HepG2 (cell line): ENCODE measurements at regions not wholly inside any gene's neighbourhood (a gene's known extent, or its start where the extent isn't known, plus 50 kb on each side); places are given as distances from the start of the nearest gene placed in this dataset.

Source experiments
- ATAC-seq: fragments of 200-7000 bp; cut with Tn5 transposase; 3 replicates; pipeline ENCODE4 v1.9.1; 2020; ENCODE audit warnings: mild to moderate bottlenecking, moderate library complexity
- BruUV-seq: library from RNA; stranded (reverse); fragments of 400-500 nt; replicated peaks from 2 replicates; lab custom pipeline; 2021; lab: Mats Ljungman, UMichigan
- CTCF ChIA-PET: fragments of 300-600 bp; formaldehyde crosslinking; extraction: SDS; loops from one replicate; lab custom pipeline; 2021; ENCODE audit warnings: low total read pairs, inconsistent platforms, low intra/inter-chr PET ratio; lab: Yijun Ruan, JAX
- POLR2A ChIA-PET: fragments of 350-600 bp; sonication (Branson Sonifier 250); formaldehyde crosslinking; loops from one replicate; lab custom pipeline; 2020; ENCODE audit warnings: antibody characterized with exemption, inconsistent platforms; lab: Yijun Ruan, JAX
- DNase-seq: peaks from one replicate; pipeline ENCODE4 v3.0.0-alpha.2; 2015; ENCODE audit warnings: low spot score
- FAIRE-seq: peaks from 3 replicates; lab custom pipeline; 2011; peaks lifted over from hg19 to GRCh38; lab: Jason Lieb, UNC
- H2AFZ ChIP-seq: one replicate; pipeline ENCODE4 v1.6.1; 2011; ENCODE audit warnings: low read length, inconsistent platforms
- H3K27ac ChIP-seq: fragments of 300-600 bp; 3 replicates; pipeline ENCODE4 v1.8.0; 2011; ENCODE audit warnings: mixed run types, mild to moderate bottlenecking, mixed read lengths, low read length, inconsistent platforms; ENCODE audit not compliant: insufficient read depth; ENCODE audit errors: extremely low read length
- H3K27me3 ChIP-seq, 2 experiments: fragments of 200-600 bp in 1 of 2; 2 replicates in 1 of 2; 3 replicates in 1 of 2; pipeline versions ENCODE4 v1.6.0 to v1.8.0; 2011; ENCODE audit warnings: low read length in 2 of 2, mild to moderate bottlenecking in 2 of 2, moderate library complexity in 2 of 2, inconsistent platforms in 1 of 2; ENCODE audit not compliant: insufficient read depth in 2 of 2, control insufficient read depth in 1 of 2
- H3K36me3 ChIP-seq, 2 experiments: fragments of 200-600 bp in 1 of 2; replicated peaks in 1 of 2; 2 replicates in 1 of 2; 3 replicates in 1 of 2; pipeline versions ENCODE4 v1.5.1 to v1.8.0; 2011; ENCODE audit warnings: low read length in 2 of 2, inconsistent platforms in 1 of 2; ENCODE audit not compliant: insufficient read depth in 2 of 2, control insufficient read depth in 1 of 2
- H3K4me1 ChIP-seq: 2 replicates; pipeline ENCODE4 v1.5.1; 2012; ENCODE audit warnings: low read length, inconsistent platforms; ENCODE audit not compliant: insufficient read depth
- H3K4me2 ChIP-seq: 2 replicates; pipeline ENCODE4 v1.6.0; 2011; ENCODE audit warnings: low read depth, low read length, inconsistent platforms
- H3K4me3 ChIP-seq, 3 experiments: fragments of 200-600 bp in 1 of 3; sonication (generic), shearing (Covaris generic) in 1 of 3; replicated peaks in 1 of 3; 2 replicates each; pipeline ENCODE4 v1.5.1; 2011 to 2016; ENCODE audit warnings: low read length in 3 of 3, inconsistent platforms in 2 of 3, low read depth in 2 of 3, mild to moderate bottlenecking in 2 of 3, control low read depth in 1 of 3, mixed read lengths in 1 of 3; ENCODE audit not compliant: insufficient read depth in 1 of 3
- H3K79me2 ChIP-seq: one replicate; pipeline ENCODE4 v1.6.1; 2011; ENCODE audit warnings: low read length, inconsistent platforms; ENCODE audit not compliant: insufficient read depth
- H3K9ac ChIP-seq: 2 replicates; pipeline ENCODE4 v1.6.0; 2011; ENCODE audit warnings: mild to moderate bottlenecking, low read depth, low read length, inconsistent platforms; ENCODE audit not compliant: insufficient read depth
- H3K9me3 ChIP-seq: 2 replicates; pipeline ENCODE4 v1.5.1; 2012; ENCODE audit warnings: mild to moderate bottlenecking, low read length
- H4K20me1 ChIP-seq: 2 replicates; pipeline ENCODE4 v1.6.0; 2011; ENCODE audit warnings: inconsistent platforms, mild to moderate bottlenecking, low read length, moderate library complexity; ENCODE audit not compliant: insufficient read depth
- CBX5 ChIP-seq: sonication (generic); formaldehyde crosslinking; IDR thresholded peaks from 2 replicates; pipeline ENCODE4 v1.4.0; 2020; ENCODE audit warnings: missing genetic modification reagents, borderline replicate concordance
- GRHL1 ChIP-seq: sonication (generic); formaldehyde crosslinking; conservative IDR thresholded peaks from 2 replicates; pipeline ENCODE4 v1.8.0; 2022; ENCODE audit warnings: missing genetic modification reagents
- STAG1 ChIP-seq: sonication (generic); formaldehyde crosslinking; IDR thresholded peaks from 2 replicates; pipeline ENCODE4 v1.4.0; 2020; ENCODE audit warnings: missing genetic modification reagents
- ZNF18 ChIP-seq: sonication (generic); formaldehyde crosslinking; IDR thresholded peaks from 2 replicates; pipeline ENCODE4 v1.8.0; 2022; ENCODE audit warnings: mild to moderate bottlenecking, missing genetic modification reagents; ENCODE audit not compliant: insufficient replicate concordance
- WGBS: methylation state at CpG from one replicate; pipeline ENCODE4 v1.1.6; 2017; ENCODE audit warnings: low lambda C conversion rate; 5-methylcytosine and 5-hydroxymethylcytosine counted together
- in situ Hi-C: cut with HindIII; loops from 2 replicates; pipeline ENCODE4 v1.10.0; 2017; ENCODE audit warnings: low pct_unique_long_range_greater_than_20kb; ENCODE audit not compliant: extremely low pct_ligation_motif_present
- intact Hi-C: fragments of 100-400 bp; cut with micrococcal nuclease; formaldehyde crosslinking; loops from one replicate; pipeline ENCODE4 v1.10.0; 2022; ENCODE audit not compliant: unreplicated experiment
- TF ChIP-seq, protein P1 (sequence below): sonication (generic); formaldehyde crosslinking; IDR thresholded peaks from one replicate; pipeline ENCODE4 v1.5.1; 2020; ENCODE audit warnings: mild to moderate bottlenecking, missing genetic modification reagents; ENCODE audit errors: not compliant biosample characterization

DNA sequence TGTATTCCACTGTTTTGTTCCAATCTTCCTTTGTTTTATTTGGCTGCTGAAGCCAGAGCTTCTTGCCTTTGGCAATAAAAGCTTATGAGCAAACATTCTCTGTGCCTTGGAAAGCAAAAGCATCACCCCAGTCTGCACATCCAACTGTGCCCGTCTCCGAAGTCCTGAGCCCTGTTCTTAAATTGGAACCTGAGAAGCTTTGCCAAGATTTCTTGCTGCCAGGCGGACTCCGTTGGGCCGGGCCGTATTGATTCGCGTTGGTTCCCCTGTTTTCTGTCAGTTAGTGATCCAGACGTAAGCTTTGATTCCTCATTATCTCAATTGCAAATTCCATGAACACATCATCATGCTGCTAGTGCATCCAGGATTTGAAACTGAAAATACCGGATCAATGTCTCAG lies 793.0 kb downstream of the OLFM4 start:
- BruUV-seq = no TSS peak
- H3K27me3 ChIP-seq = no peaks in the 10 kb centered on the region
- H3K36me3 ChIP-seq = no peaks in the 10 kb centered on the region
- no peaks in the 10 kb centered on the region for H3K4me1 ChIP-seq
- TF ChIP-seq ZNF18 (CRISPR knock-in tag) = no peak
- TF ChIP-seq, all 625 proteins: peak for 0
- intact Hi-C loops = no loop called here
- no peaks in the 10 kb centered on the region for H3K79me2 ChIP-seq
- ChIA-PET POLR2A (no interaction called here), CTCF (no interaction called here)
- FAIRE-seq (no peak), ATAC-seq (no peak), DNase-seq (no peak)
- WGBS = 38% methylated on average over 8 of the region's 10 CpGs
- H3K9me3 ChIP-seq = peaks cover 28% of the 10 kb centered on the region; the same call in 1 of the 2 replicates
- H3K4me3 ChIP-seq = no peak overlapping the region
- in situ Hi-C loops = no loop called here
- H2AFZ ChIP-seq = no peak overlapping the region
- H3K27ac ChIP-seq = no peak overlapping the region
- H4K20me1 ChIP-seq = no peaks in the 10 kb centered on the region
- no peak overlapping the region for H3K4me2 ChIP-seq
- H3K9ac ChIP-seq = no peak overlapping the region

DNA sequence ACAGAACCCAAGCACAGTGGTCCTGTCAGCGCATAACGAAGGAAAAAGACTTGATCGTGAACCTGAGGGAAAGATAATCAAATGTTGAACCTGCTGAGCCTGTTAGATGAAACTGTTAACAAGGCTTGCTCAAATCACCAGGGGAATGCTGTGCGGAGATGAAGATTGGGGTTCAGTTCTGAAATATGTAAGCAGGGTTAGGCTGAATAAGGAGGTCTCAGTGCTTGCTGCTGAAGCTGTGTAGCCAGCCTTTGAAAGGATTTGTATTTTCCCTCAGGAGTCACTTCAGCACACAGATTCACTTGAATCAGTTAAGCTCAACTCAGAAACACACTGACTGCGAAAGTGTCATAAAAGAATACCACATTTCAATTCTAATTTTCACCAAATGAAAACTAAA lies 793.5 kb downstream of the OLFM4 start:
- intact Hi-C loops = no loop called here
- Histone ChIP-seq H2AFZ (no peak overlapping the region), H3K79me2 (no peaks in the 10 kb centered on the region), H3K36me3 (no peaks in the 10 kb centered on the region), H4K20me1 (no peaks in the 10 kb centered on the region), H3K9me3 (peaks cover 30% of the 10 kb centered on the region; the same call in 1 of the 2 replicates), H3K4me3 (no peak overlapping the region), H3K27ac (no peak overlapping the region), H3K4me2 (no peak overlapping the region), H3K9ac (no peak overlapping the region), H3K4me1 (no peaks in the 10 kb centered on the region), H3K27me3 (no peaks in the 10 kb centered on the region)
- ChIA-PET CTCF (no interaction called here), POLR2A (no interaction called here)
- ATAC-seq = no peak
- no peak for DNase-seq
- BruUV-seq = no TSS peak
- in situ Hi-C loops = no loop called here
- 29% methylated on average over 5 of the region's 5 CpGs for WGBS
- no peak for FAIRE-seq
- TF ChIP-seq, protein P1, sequence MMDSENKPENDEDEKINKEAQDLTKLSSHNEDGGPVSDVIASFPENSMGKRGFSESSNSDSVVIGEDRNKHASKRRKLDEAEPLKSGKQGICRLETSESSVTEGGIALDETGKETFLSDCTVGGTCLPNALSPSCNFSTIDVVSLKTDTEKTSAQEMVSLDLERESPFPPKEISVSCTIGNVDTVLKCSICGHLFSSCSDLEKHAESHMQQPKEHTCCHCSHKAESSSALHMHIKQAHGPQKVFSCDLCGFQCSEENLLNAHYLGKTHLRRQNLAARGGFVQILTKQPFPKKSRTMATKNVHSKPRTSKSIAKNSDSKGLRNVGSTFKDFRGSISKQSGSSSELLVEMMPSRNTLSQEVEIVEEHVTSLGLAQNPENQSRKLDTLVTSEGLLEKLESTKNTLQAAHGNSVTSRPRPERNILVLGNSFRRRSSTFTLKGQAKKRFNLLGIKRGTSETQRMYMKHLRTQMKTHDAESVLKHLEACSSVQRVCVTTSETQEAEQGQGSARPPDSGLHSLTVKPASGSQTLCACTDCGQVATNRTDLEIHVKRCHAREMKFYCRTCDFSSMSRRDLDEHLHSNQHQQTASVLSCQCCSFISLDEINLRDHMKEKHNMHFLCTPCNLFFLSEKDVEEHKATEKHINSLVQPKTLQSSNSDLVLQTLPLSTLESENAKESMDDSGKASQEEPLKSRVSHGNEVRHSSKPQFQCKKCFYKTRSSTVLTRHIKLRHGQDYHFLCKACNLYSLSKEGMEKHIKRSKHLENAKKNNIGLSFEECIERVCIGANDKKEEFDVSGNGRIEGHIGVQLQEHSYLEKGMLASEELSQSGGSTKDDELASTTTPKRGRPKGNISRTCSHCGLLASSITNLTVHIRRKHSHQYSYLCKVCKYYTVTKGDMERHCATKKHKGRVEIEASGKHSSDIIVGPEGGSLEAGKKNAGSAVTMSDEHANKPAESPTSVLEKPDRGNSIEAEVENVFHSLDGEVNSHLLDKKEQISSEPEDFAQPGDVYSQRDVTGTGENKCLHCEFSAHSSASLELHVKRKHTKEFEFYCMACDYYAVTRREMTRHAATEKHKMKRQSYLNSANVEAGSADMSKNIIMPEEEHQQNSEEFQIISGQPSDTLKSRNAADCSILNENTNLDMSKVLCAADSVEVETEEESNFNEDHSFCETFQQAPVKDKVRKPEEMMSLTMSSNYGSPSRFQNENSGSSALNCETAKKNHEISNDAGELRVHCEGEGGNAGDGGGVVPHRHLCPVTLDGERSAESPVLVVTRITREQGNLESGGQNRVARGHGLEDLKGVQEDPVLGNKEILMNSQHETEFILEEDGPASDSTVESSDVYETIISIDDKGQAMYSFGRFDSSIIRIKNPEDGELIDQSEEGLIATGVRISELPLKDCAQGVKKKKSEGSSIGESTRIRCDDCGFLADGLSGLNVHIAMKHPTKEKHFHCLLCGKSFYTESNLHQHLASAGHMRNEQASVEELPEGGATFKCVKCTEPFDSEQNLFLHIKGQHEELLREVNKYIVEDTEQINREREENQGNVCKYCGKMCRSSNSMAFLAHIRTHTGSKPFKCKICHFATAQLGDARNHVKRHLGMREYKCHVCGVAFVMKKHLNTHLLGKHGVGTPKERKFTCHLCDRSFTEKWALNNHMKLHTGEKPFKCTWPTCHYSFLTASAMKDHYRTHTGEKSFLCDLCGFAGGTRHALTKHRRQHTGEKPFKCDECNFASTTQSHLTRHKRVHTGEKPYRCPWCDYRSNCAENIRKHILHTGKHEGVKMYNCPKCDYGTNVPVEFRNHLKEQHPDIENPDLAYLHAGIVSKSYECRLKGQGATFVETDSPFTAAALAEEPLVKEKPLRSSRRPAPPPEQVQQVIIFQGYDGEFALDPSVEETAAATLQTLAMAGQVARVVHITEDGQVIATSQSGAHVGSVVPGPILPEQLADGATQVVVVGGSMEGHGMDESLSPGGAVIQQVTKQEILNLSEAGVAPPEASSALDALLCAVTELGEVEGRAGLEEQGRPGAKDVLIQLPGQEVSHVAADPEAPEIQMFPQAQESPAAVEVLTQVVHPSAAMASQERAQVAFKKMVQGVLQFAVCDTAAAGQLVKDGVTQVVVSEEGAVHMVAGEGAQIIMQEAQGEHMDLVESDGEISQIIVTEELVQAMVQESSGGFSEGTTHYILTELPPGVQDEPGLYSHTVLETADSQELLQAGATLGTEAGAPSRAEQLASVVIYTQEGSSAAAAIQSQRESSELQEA (CRISPR knock-in tag) = no peak
- TF ChIP-seq STAG1 (CRISPR knock-in tag) (no peak), CBX5 (CRISPR knock-in tag) (no peak), GRHL1 (no peak)
